Suprapubic skin (tissue), 3 donors: ENCODE measurements at regions not wholly inside any gene's neighbourhood (a gene's known extent, or its start where the extent isn't known, plus 50 kb on each side); places are given as distances from the start of the nearest gene placed in this dataset.

Source experiments
- POLR2AphosphoS5 ChIP-seq, 3 donors: sonication (generic); formaldehyde crosslinking; IDR thresholded peaks; one replicate each; pipeline ENCODE4 v1.6.1; 2017; ENCODE audit warnings: antibody characterized with exemption in 3 of 3
- TF ChIP-seq, protein P1 (sequence below), 2 donors: fragments of 200-600 bp in 1 of 2; fragments of 450-650 bp in 1 of 2; sonication (generic) in 1 of 2; IDR thresholded peaks; one replicate each; pipeline ENCODE4 v1.5.1; 2016 to 2019; ENCODE audit warnings: antibody characterized with exemption in 2 of 2, mild to moderate bottlenecking in 1 of 2, moderate library complexity in 1 of 2

DNA sequence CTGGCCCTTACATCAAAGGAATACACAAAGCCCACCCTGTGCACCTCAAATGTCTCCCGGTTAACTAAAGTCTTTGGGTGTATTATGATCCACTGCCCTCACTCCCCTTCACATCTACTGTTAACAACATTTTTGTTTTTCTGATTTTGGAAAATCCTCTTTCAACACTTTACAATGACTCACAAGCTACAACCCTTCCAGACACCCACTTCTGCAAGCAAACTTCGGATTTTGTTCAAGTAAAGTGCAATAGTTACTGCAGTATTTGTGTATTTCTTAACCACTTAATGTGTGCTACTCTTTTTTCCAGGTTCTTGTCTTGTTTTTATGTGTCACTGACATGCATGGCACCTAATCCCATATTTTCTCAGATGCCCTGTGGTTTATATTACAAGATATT is 101.1 kb downstream of the EDNRB start:
- TF ChIP-seq, protein P1, sequence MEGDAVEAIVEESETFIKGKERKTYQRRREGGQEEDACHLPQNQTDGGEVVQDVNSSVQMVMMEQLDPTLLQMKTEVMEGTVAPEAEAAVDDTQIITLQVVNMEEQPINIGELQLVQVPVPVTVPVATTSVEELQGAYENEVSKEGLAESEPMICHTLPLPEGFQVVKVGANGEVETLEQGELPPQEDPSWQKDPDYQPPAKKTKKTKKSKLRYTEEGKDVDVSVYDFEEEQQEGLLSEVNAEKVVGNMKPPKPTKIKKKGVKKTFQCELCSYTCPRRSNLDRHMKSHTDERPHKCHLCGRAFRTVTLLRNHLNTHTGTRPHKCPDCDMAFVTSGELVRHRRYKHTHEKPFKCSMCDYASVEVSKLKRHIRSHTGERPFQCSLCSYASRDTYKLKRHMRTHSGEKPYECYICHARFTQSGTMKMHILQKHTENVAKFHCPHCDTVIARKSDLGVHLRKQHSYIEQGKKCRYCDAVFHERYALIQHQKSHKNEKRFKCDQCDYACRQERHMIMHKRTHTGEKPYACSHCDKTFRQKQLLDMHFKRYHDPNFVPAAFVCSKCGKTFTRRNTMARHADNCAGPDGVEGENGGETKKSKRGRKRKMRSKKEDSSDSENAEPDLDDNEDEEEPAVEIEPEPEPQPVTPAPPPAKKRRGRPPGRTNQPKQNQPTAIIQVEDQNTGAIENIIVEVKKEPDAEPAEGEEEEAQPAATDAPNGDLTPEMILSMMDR (IDR thresholded peaks at IDR 0.05), result no peak
- TF ChIP-seq POLR2AphosphoS5 (IDR thresholded peaks at IDR 0.05), result no peak
